ENCODE measurements at regions not wholly inside any gene's neighbourhood (a gene's known extent, or its start where the extent isn't known, plus 50 kb on each side); places are given as distances from the start of the nearest gene placed in this dataset.

- no peak for DNase-seq
- intact Hi-C loops (cut with micrococcal nuclease) = no loop called here
Measured at GRCh38 chr10:2867788-2868299, 199.5 kb upstream of the PFKP start.

GRCh38 chr10:2866569-2866968 is 200.8 kb upstream of the PFKP start:
- Histone ChIP-seq H3K36me3 (ENCODE audit: control insufficient read depth in 2 of 3, insufficient read depth in 3 of 3, low read length in 3 of 3) (no peaks in the 10 kb centered on the region), H3K27me3 (ENCODE audit: control insufficient read depth in 2 of 2, insufficient read depth in 2 of 2, low read length in 2 of 2) (no peaks in the 10 kb centered on the region), H3K4me1 (ENCODE audit: control insufficient read depth in 2 of 2, insufficient read depth in 2 of 2, low read length in 2 of 2) (no peaks in the 10 kb centered on the region), H3K4me3 (ENCODE audit: low read length) (no peak overlapping the region), H3K9me3 (ENCODE audit: control insufficient read depth in 2 of 3, low read length in 3 of 3) (no peaks in the 10 kb centered on the region), H3K27ac (ENCODE audit: low read depth, low read length) (no peak overlapping the region)
- POLR2A ChIA-PET = no interaction called here
- H3K27ac Mint-ChIP-seq = no peak overlapping the region
- ATAC-seq (no peak), DNase-seq (no peak)
- peaks cover 0 to 5% (median 0%) of the 10 kb centered on the region in 11 donors for H3K9me3 Mint-ChIP-seq
- CTCF ChIA-PET = no interaction called here
- intact Hi-C loops (cut with micrococcal nuclease) = no loop called here
- no peaks in the 10 kb centered on the region for H3K4me1 Mint-ChIP-seq
- peaks cover 0 to 44% (median 31%) of the 10 kb centered on the region in 5 donors for H3K27me3 Mint-ChIP-seq
- H3K36me3 Mint-ChIP-seq = no peaks in the 10 kb centered on the region
- H3K4me3 Mint-ChIP-seq = no peak overlapping the region

More at GRCh38 chr10:2867788-2868299, 199.5 kb upstream of the PFKP start:
- H3K36me3 ChIP-seq (ENCODE audit: control insufficient read depth in 2 of 3, insufficient read depth in 3 of 3, low read length in 3 of 3) = no peaks in the 10 kb centered on the region
- Mint-ChIP-seq H3K4me1 (no peaks in the 10 kb centered on the region), H3K27ac (no peak overlapping the region), H3K9me3 (peaks cover 0 to 4% (median 0%) of the 10 kb centered on the region in 11 donors), H3K27me3 (peaks cover 0 to 46% (median 32%) of the 10 kb centered on the region in 5 donors), H3K4me3 (no peak overlapping the region), H3K36me3 (no peaks in the 10 kb centered on the region)
- H3K9me3 ChIP-seq (ENCODE audit: control insufficient read depth in 2 of 3, low read length in 3 of 3) = no peaks in the 10 kb centered on the region
- no peak overlapping the region for H3K27ac ChIP-seq (ENCODE audit: low read depth, low read length)
- H3K4me1 ChIP-seq (ENCODE audit: control insufficient read depth in 2 of 2, insufficient read depth in 2 of 2, low read length in 2 of 2) = no peaks in the 10 kb centered on the region
- ATAC-seq = no peak
- POLR2A ChIA-PET = no interaction called here
- no peak overlapping the region for H3K4me3 ChIP-seq (ENCODE audit: low read length)
- H3K27me3 ChIP-seq (ENCODE audit: control insufficient read depth in 2 of 2, insufficient read depth in 2 of 2, low read length in 2 of 2) = no peaks in the 10 kb centered on the region
- CTCF ChIA-PET = no interaction called here

GRCh38 chr10:2861632-2862210 is 205.6 kb upstream of the PFKP start:
- H3K4me3 ChIP-seq (ENCODE audit: low read length) = no peak overlapping the region
- Mint-ChIP-seq H3K36me3 (no peaks in the 10 kb centered on the region), H3K27ac (no peak overlapping the region), H3K27me3 (peaks cover 0 to 20% (median 12%) of the 10 kb centered on the region in 5 donors), H3K9me3 (peaks cover 0 to 6% (median 0%) of the 10 kb centered on the region in 11 donors), H3K4me3 (no peak overlapping the region), H3K4me1 (no peaks in the 10 kb centered on the region)
- H3K4me1 ChIP-seq (ENCODE audit: control insufficient read depth in 2 of 2, insufficient read depth in 2 of 2, low read length in 2 of 2) = no peaks in the 10 kb centered on the region
- ATAC-seq (no peak), DNase-seq (no peak)
- no peaks in the 10 kb centered on the region for H3K9me3 ChIP-seq (ENCODE audit: control insufficient read depth in 2 of 3, low read length in 3 of 3)
- ChIA-PET CTCF (no interaction called here), POLR2A (no interaction called here)
- H3K27ac ChIP-seq (ENCODE audit: low read depth, low read length) = no peak overlapping the region
- no peaks in the 10 kb centered on the region for H3K27me3 ChIP-seq (ENCODE audit: control insufficient read depth in 2 of 2, insufficient read depth in 2 of 2, low read length in 2 of 2)
- H3K36me3 ChIP-seq (ENCODE audit: control insufficient read depth in 2 of 3, insufficient read depth in 3 of 3, low read length in 3 of 3) = no peaks in the 10 kb centered on the region
- intact Hi-C loops (cut with micrococcal nuclease) = no loop called here

- H3K27me3 Mint-ChIP-seq = peaks cover 12 to 27% (median 23%) of the 10 kb centered on the region in 5 donors
- intact Hi-C loops (cut with micrococcal nuclease) = no loop called here
- H3K9me3 ChIP-seq (ENCODE audit: control insufficient read depth in 2 of 3, low read length in 3 of 3) = no peaks in the 10 kb centered on the region
- H3K36me3 Mint-ChIP-seq = no peaks in the 10 kb centered on the region
- ChIA-PET POLR2A (no interaction called here), CTCF (no interaction called here)
- DNase-seq = no peak
- H3K4me3 Mint-ChIP-seq = no peak overlapping the region
- H3K4me1 ChIP-seq (ENCODE audit: control insufficient read depth in 2 of 2, insufficient read depth in 2 of 2, low read length in 2 of 2) = no peaks in the 10 kb centered on the region
- peaks cover 0 to 8% (median 0%) of the 10 kb centered on the region in 11 donors for H3K9me3 Mint-ChIP-seq
- no peaks in the 10 kb centered on the region for H3K4me1 Mint-ChIP-seq
- no peak overlapping the region for H3K27ac Mint-ChIP-seq
- H3K27me3 ChIP-seq (ENCODE audit: control insufficient read depth in 2 of 2, insufficient read depth in 2 of 2, low read length in 2 of 2) = no peaks in the 10 kb centered on the region
- H3K4me3 ChIP-seq (ENCODE audit: low read length) = no peak overlapping the region
- H3K36me3 ChIP-seq (ENCODE audit: control insufficient read depth in 2 of 3, insufficient read depth in 3 of 3, low read length in 3 of 3) = no peaks in the 10 kb centered on the region
- ATAC-seq = no peak
- H3K27ac ChIP-seq (ENCODE audit: low read depth, low read length) = no peak overlapping the region
Measured at GRCh38 chr10:2858452-2858851, 208.9 kb upstream of the PFKP start.

- H3K4me3 Mint-ChIP-seq = no peak overlapping the region
- no peak for ATAC-seq
Measured at GRCh38 chr10:2856598-2856997, 210.8 kb upstream of the PFKP start.

GRCh38 chr10:2852574-2853323 is 214.6 kb upstream of the PFKP start:
- no peak overlapping the region for H3K27ac Mint-ChIP-seq
- H3K4me1 ChIP-seq (ENCODE audit: control insufficient read depth in 2 of 2, insufficient read depth in 2 of 2, low read length in 2 of 2) = no peaks in the 10 kb centered on the region
- H3K4me3 ChIP-seq (ENCODE audit: low read length) = no peak overlapping the region
- no peak for DNase-seq
- H3K27me3 ChIP-seq (ENCODE audit: control insufficient read depth in 2 of 2, insufficient read depth in 2 of 2, low read length in 2 of 2) = no peaks in the 10 kb centered on the region
- POLR2A ChIA-PET = no interaction called here
- CTCF ChIA-PET = no interaction called here
- no peaks in the 10 kb centered on the region for H3K36me3 Mint-ChIP-seq
- peaks cover 0 to 8% (median 0%) of the 10 kb centered on the region in 11 donors for H3K9me3 Mint-ChIP-seq
- H3K9me3 ChIP-seq (ENCODE audit: control insufficient read depth in 2 of 3, low read length in 3 of 3) = no peaks in the 10 kb centered on the region
- no peaks in the 10 kb centered on the region for H3K4me1 Mint-ChIP-seq
- H3K4me3 Mint-ChIP-seq = no peak overlapping the region
- intact Hi-C loops (cut with micrococcal nuclease) = no loop called here
- no peaks in the 10 kb centered on the region for H3K36me3 ChIP-seq (ENCODE audit: control insufficient read depth in 2 of 3, insufficient read depth in 3 of 3, low read length in 3 of 3)
- H3K27me3 Mint-ChIP-seq = peaks cover 13 to 40% (median 23%) of the 10 kb centered on the region in 5 donors
- H3K27ac ChIP-seq (ENCODE audit: low read depth, low read length) = no peak overlapping the region
- no peak for ATAC-seq

More at GRCh38 chr10:2856598-2856997, 210.8 kb upstream of the PFKP start:
- H3K27me3 Mint-ChIP-seq = peaks cover 16 to 25% (median 17%) of the 10 kb centered on the region in 5 donors
- H3K36me3 Mint-ChIP-seq = no peaks in the 10 kb centered on the region
- no peak overlapping the region for H3K4me3 ChIP-seq (ENCODE audit: low read length)
- H3K27me3 ChIP-seq (ENCODE audit: control insufficient read depth in 2 of 2, insufficient read depth in 2 of 2, low read length in 2 of 2) = no peaks in the 10 kb centered on the region
- intact Hi-C loops (cut with micrococcal nuclease) = no loop called here
- no peaks in the 10 kb centered on the region for H3K9me3 ChIP-seq (ENCODE audit: control insufficient read depth in 2 of 3, low read length in 3 of 3)
- H3K27ac Mint-ChIP-seq = no peak overlapping the region
- H3K9me3 Mint-ChIP-seq = peaks cover 0 to 8% (median 0%) of the 10 kb centered on the region in 11 donors
- no peaks in the 10 kb centered on the region for H3K4me1 ChIP-seq (ENCODE audit: control insufficient read depth in 2 of 2, insufficient read depth in 2 of 2, low read length in 2 of 2)
- no peaks in the 10 kb centered on the region for H3K4me1 Mint-ChIP-seq
- ChIA-PET POLR2A (no interaction called here), CTCF (no interaction called here)
- DNase-seq = no peak
- H3K36me3 ChIP-seq (ENCODE audit: control insufficient read depth in 2 of 3, insufficient read depth in 3 of 3, low read length in 3 of 3) = no peaks in the 10 kb centered on the region
- no peak overlapping the region for H3K27ac ChIP-seq (ENCODE audit: low read depth, low read length)

GRCh38 chr10:2851566-2851965 is 215.8 kb upstream of the PFKP start:
- POLR2A ChIA-PET = no interaction called here

More at GRCh38 chr10:2851566-2851965, 215.8 kb upstream of the PFKP start:
- H3K9me3 Mint-ChIP-seq = peaks cover 0 to 8% (median 0%) of the 10 kb centered on the region in 11 donors
- CTCF ChIA-PET = no interaction called here
- no peak for ATAC-seq
- H3K36me3 Mint-ChIP-seq = no peaks in the 10 kb centered on the region
- no peaks in the 10 kb centered on the region for H3K9me3 ChIP-seq (ENCODE audit: control insufficient read depth in 2 of 3, low read length in 3 of 3)
- intact Hi-C loops (cut with micrococcal nuclease) = no loop called here
- no peaks in the 10 kb centered on the region for H3K36me3 ChIP-seq (ENCODE audit: control insufficient read depth in 2 of 3, insufficient read depth in 3 of 3, low read length in 3 of 3)
- H3K27ac Mint-ChIP-seq = no peak overlapping the region
- H3K4me3 Mint-ChIP-seq = no peak overlapping the region
- no peaks in the 10 kb centered on the region for H3K4me1 Mint-ChIP-seq
- no peak overlapping the region for H3K27ac ChIP-seq (ENCODE audit: low read depth, low read length)
- no peaks in the 10 kb centered on the region for H3K4me1 ChIP-seq (ENCODE audit: control insufficient read depth in 2 of 2, insufficient read depth in 2 of 2, low read length in 2 of 2)
- H3K4me3 ChIP-seq (ENCODE audit: low read length) = no peak overlapping the region
- no peak for DNase-seq
- no peaks in the 10 kb centered on the region for H3K27me3 ChIP-seq (ENCODE audit: control insufficient read depth in 2 of 2, insufficient read depth in 2 of 2, low read length in 2 of 2)
- peaks cover 10 to 40% (median 23%) of the 10 kb centered on the region in 5 donors for H3K27me3 Mint-ChIP-seq

Measured in naive thymus-derived CD4-positive, alpha-beta T cell (primary cell).